Panc1 (cell line): ENCODE measurements at regions not wholly inside any gene's neighbourhood (a gene's known extent, or its start where the extent isn't known, plus 50 kb on each side); places are given as distances from the start of the nearest gene placed in this dataset.

Experiments
- ATAC-seq: fragments of 200-7000 bp; cut with Tn5 transposase; 2 replicates; pipeline ENCODE4 v1.9.1; 2020; ENCODE audit warnings: mild to moderate bottlenecking, moderate library complexity
- BruUV-seq: library from RNA; stranded (reverse); fragments of 400-500 nt; replicated peaks from 2 replicates; lab custom pipeline; 2021; lab: Mats Ljungman, UMichigan
- CTCF ChIA-PET: fragments of 300-600 bp; sonication (Branson Sonifier 250); formaldehyde crosslinking; loops from one replicate; lab custom pipeline; 2022; ENCODE audit warnings: antibody characterized with exemption; lab: Charles Lee
- POLR2A ChIA-PET: fragments of 300-600 bp; sonication (Branson Sonifier 250); formaldehyde crosslinking; loops from one replicate; lab custom pipeline; 2022; ENCODE audit warnings: antibody characterized with exemption; lab: Charles Lee
- DNase-seq: peaks from one replicate; pipeline ENCODE4 v3.0.0-alpha.2; 2010; ENCODE audit warnings: low read depth, low spot score
- H3K27ac ChIP-seq: 2 replicates; pipeline ENCODE4 v1.5.1; 2011; ENCODE audit warnings: mild to moderate bottlenecking, low read length, inconsistent platforms
- H3K27me3 ChIP-seq: fragments of 200-500 bp; sonication (Bioruptor generic); 2 replicates; pipeline ENCODE4 v1.6.0; 2014; ENCODE audit warnings: low read length, inconsistent platforms; ENCODE audit not compliant: control insufficient read depth, insufficient read depth
- H3K36me3 ChIP-seq: fragments of 200-500 bp; sonication (Bioruptor generic); 2 replicates; pipeline ENCODE4 v1.5.1; 2014; ENCODE audit warnings: inconsistent platforms, mild to moderate bottlenecking, low read length, moderate library complexity; ENCODE audit not compliant: control insufficient read depth, insufficient read depth
- H3K4me1 ChIP-seq: 2 replicates; pipeline ENCODE4 v1.5.1; 2011; ENCODE audit warnings: inconsistent platforms, mild to moderate bottlenecking, low read length, moderate library complexity; ENCODE audit not compliant: control insufficient read depth, insufficient read depth
- H3K4me3 ChIP-seq, 2 experiments: 2 replicates each; pipeline ENCODE4 v1.5.1; 2011 to 2012; ENCODE audit warnings: low read depth in 2 of 2, low read length in 2 of 2, mild to moderate bottlenecking in 2 of 2, inconsistent platforms in 1 of 2, moderate library complexity in 1 of 2
- H3K9me3 ChIP-seq: fragments of 200-500 bp; sonication (Bioruptor generic); 2 replicates; pipeline ENCODE4 v1.5.1; 2014; ENCODE audit warnings: low read depth, mild to moderate bottlenecking, inconsistent platforms, low read length, moderate library complexity; ENCODE audit not compliant: control insufficient read depth, insufficient read depth
- POLR2AphosphoS5 ChIP-seq: IDR thresholded peaks from 2 replicates; pipeline ENCODE4 v1.6.1; 2012; ENCODE audit warnings: mild to moderate bottlenecking, low read depth, low read length, moderate library complexity
- SIN3A ChIP-seq: IDR thresholded peaks from 2 replicates; pipeline ENCODE4 v1.6.1; 2012; ENCODE audit warnings: low read depth, mild to moderate bottlenecking, low read length, moderate library complexity, borderline replicate concordance; ENCODE audit not compliant: insufficient read depth
- TCF7L2 ChIP-seq: IDR thresholded peaks from 2 replicates; pipeline ENCODE4 v1.6.1; 2011; ENCODE audit warnings: mild to moderate bottlenecking, low read depth, low read length, inconsistent platforms
- in situ Hi-C: cut with HindIII; loops from 2 replicates; pipeline ENCODE4 v1.10.0; 2016; ENCODE audit warnings: low sequenced_read_pairs, low pct_unique_long_range_greater_than_20kb
- intact Hi-C: fragments of 100-400 bp; cut with micrococcal nuclease; formaldehyde crosslinking; loops from one replicate; pipeline ENCODE4 v1.10.0; 2022; ENCODE audit not compliant: unreplicated experiment
- TF ChIP-seq, protein P1 (sequence below): fragments of 450-650 bp; IDR thresholded peaks from 2 replicates; pipeline ENCODE4 v1.5.1; 2017; ENCODE audit warnings: mild to moderate bottlenecking
- TF ChIP-seq, protein P2 (sequence below), 2 experiments: IDR thresholded peaks; 2 replicates each; pipeline ENCODE4 v1.6.1; 2011 to 2012; ENCODE audit warnings: low read depth in 2 of 2, control low read depth in 1 of 2, low read length in 1 of 2, mild to moderate bottlenecking in 1 of 2, moderate library complexity in 1 of 2; ENCODE audit not compliant: insufficient read depth in 1 of 2

DNA sequence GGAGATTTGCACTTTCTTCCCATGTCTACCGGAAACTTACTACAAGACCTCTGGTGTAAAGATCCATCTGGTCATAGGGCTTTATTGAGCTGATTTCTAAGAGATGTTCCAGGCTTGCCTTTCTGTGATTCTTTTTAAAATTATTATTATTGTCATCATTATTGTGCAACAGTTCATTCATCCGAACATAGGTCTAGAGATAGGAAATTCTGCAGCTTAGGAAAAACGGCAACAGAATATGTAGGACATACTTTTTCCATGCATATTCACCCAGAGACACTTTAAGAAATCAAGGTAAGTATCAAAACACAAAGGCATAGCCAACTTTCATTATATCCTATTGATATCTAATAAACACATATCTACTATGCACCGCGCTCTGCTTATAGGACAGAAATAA is 378.2 kb upstream of the KLF4 start:
- POLR2A ChIA-PET: no interaction called here
- TF ChIP-seq, protein P1, sequence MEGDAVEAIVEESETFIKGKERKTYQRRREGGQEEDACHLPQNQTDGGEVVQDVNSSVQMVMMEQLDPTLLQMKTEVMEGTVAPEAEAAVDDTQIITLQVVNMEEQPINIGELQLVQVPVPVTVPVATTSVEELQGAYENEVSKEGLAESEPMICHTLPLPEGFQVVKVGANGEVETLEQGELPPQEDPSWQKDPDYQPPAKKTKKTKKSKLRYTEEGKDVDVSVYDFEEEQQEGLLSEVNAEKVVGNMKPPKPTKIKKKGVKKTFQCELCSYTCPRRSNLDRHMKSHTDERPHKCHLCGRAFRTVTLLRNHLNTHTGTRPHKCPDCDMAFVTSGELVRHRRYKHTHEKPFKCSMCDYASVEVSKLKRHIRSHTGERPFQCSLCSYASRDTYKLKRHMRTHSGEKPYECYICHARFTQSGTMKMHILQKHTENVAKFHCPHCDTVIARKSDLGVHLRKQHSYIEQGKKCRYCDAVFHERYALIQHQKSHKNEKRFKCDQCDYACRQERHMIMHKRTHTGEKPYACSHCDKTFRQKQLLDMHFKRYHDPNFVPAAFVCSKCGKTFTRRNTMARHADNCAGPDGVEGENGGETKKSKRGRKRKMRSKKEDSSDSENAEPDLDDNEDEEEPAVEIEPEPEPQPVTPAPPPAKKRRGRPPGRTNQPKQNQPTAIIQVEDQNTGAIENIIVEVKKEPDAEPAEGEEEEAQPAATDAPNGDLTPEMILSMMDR: no peak
- TF ChIP-seq, protein P2, sequence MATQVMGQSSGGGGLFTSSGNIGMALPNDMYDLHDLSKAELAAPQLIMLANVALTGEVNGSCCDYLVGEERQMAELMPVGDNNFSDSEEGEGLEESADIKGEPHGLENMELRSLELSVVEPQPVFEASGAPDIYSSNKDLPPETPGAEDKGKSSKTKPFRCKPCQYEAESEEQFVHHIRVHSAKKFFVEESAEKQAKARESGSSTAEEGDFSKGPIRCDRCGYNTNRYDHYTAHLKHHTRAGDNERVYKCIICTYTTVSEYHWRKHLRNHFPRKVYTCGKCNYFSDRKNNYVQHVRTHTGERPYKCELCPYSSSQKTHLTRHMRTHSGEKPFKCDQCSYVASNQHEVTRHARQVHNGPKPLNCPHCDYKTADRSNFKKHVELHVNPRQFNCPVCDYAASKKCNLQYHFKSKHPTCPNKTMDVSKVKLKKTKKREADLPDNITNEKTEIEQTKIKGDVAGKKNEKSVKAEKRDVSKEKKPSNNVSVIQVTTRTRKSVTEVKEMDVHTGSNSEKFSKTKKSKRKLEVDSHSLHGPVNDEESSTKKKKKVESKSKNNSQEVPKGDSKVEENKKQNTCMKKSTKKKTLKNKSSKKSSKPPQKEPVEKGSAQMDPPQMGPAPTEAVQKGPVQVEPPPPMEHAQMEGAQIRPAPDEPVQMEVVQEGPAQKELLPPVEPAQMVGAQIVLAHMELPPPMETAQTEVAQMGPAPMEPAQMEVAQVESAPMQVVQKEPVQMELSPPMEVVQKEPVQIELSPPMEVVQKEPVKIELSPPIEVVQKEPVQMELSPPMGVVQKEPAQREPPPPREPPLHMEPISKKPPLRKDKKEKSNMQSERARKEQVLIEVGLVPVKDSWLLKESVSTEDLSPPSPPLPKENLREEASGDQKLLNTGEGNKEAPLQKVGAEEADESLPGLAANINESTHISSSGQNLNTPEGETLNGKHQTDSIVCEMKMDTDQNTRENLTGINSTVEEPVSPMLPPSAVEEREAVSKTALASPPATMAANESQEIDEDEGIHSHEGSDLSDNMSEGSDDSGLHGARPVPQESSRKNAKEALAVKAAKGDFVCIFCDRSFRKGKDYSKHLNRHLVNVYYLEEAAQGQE (IDR thresholded peaks at IDR 0.05; ENCODE audit: insufficient read depth in 1 of 2, low read depth in 2 of 2, low read length in 1 of 2): no peak
- no peak for TF ChIP-seq POLR2AphosphoS5
- TF ChIP-seq TCF7L2: no peak
- no peak for TF ChIP-seq SIN3A

DNA sequence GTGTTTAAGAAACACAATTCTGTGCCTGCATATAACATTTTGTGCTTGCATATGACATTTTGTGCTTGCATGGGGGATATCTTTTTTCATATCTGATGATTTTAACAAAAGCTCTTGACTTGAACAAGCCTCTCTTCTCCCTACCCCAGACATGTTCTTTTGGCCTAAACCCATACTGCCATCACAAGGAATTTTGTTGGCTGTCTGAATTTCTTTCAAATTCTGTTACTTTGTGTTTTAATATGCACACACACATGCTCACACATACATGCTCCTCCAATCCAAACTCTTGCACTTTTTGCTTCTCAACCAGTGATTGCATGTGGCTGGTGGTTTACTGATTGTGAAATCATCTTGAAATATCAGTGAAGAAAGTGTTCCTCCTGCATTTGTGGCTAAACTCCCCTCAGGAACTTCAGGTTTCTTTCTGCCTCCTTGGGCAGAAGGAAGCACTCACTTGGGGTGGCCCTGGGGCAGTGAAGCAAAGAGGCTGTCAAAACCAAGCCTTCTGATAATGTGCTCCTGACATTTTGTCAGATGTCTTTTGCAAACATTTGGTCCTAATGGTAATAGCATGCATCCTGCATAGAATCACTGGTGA is 377.2 kb upstream of the KLF4 start:
- no peak overlapping the region for H3K27ac ChIP-seq
- CTCF ChIA-PET: no interaction called here

More for the DNA sequence above, 378.2 kb upstream of the KLF4 start:
- no TSS peak for BruUV-seq
- H3K4me1 ChIP-seq: no peaks in the 10 kb centered on the region
- CTCF ChIA-PET: no interaction called here
- no peak overlapping the region for H3K27ac ChIP-seq
- no peak for DNase-seq
- H3K27me3 ChIP-seq: no peaks in the 10 kb centered on the region
- in situ Hi-C loops (no loop called here), intact Hi-C loops (no loop called here)
- H3K36me3 ChIP-seq: no peaks in the 10 kb centered on the region; the same call in 1 of the 2 replicates
- H3K4me3 ChIP-seq: no peak overlapping the region
- no peaks in the 10 kb centered on the region for H3K9me3 ChIP-seq
- no peak for ATAC-seq

More for the DNA sequence above, 377.2 kb upstream of the KLF4 start:
- Histone ChIP-seq H3K9me3 (no peaks in the 10 kb centered on the region), H3K27me3 (no peaks in the 10 kb centered on the region), H3K4me3 (no peak overlapping the region), H3K36me3 (no peaks in the 10 kb centered on the region; the same call in 1 of the 2 replicates), H3K4me1 (no peaks in the 10 kb centered on the region)
- no TSS peak for BruUV-seq
- intact Hi-C loops (no loop called here), in situ Hi-C loops (no loop called here)
- TF ChIP-seq TCF7L2 (no peak), SIN3A (no peak), POLR2AphosphoS5 (no peak)
- TF ChIP-seq, protein P1: no peak
- TF ChIP-seq, protein P2 (IDR thresholded peaks at IDR 0.05; ENCODE audit: insufficient read depth in 1 of 2, low read depth in 2 of 2, low read length in 1 of 2): no peak
- no peak for ATAC-seq
- POLR2A ChIA-PET: no interaction called here
- no peak for DNase-seq
